GM10266 (cell line): ENCODE measurements at regions not wholly inside any gene's neighbourhood (a gene's known extent, or its start where the extent isn't known, plus 50 kb on each side); places are given as distances from the start of the nearest gene placed in this dataset.

Source experiments
- DNase-seq: peaks from one replicate; pipeline ENCODE4 v3.0.0; 2012; ENCODE audit errors: extremely low spot score
- TF ChIP-seq, protein P1 (sequence below): IDR thresholded peaks from 2 replicates; pipeline ENCODE4 v1.5.1; 2012; ENCODE audit warnings: mild to moderate bottlenecking, low read depth; ENCODE audit not compliant: control insufficient read depth, insufficient read depth; ENCODE audit errors: missing control alignments

DNA sequence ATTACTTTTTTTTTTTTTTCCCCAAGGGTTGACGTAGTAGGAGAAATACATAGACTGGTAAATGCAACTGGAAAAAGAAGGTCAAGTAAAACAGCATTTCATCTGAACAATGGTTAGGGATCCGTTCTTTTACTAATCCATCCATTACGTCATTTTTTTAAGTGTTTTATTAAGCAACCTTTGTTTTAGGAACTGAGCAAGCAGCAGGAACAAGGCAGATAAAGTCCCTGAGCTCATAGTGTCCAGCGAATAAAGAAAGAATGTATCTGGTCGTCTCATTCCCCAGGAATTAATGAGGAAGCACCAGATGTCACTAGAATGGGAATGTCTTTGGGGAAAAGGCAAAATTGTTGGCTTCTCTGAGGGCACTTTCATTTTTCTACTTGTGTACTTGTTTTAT is 842.4 kb downstream of the TDRD15 start:
- TF ChIP-seq, protein P1, sequence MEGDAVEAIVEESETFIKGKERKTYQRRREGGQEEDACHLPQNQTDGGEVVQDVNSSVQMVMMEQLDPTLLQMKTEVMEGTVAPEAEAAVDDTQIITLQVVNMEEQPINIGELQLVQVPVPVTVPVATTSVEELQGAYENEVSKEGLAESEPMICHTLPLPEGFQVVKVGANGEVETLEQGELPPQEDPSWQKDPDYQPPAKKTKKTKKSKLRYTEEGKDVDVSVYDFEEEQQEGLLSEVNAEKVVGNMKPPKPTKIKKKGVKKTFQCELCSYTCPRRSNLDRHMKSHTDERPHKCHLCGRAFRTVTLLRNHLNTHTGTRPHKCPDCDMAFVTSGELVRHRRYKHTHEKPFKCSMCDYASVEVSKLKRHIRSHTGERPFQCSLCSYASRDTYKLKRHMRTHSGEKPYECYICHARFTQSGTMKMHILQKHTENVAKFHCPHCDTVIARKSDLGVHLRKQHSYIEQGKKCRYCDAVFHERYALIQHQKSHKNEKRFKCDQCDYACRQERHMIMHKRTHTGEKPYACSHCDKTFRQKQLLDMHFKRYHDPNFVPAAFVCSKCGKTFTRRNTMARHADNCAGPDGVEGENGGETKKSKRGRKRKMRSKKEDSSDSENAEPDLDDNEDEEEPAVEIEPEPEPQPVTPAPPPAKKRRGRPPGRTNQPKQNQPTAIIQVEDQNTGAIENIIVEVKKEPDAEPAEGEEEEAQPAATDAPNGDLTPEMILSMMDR = no peak
- no peak for DNase-seq

GRCh38 chr2:21970971-21971370 is 847.2 kb downstream of the TDRD15 start:
- DNase-seq = no peak
- TF ChIP-seq, protein P1 = no peak

DNA sequence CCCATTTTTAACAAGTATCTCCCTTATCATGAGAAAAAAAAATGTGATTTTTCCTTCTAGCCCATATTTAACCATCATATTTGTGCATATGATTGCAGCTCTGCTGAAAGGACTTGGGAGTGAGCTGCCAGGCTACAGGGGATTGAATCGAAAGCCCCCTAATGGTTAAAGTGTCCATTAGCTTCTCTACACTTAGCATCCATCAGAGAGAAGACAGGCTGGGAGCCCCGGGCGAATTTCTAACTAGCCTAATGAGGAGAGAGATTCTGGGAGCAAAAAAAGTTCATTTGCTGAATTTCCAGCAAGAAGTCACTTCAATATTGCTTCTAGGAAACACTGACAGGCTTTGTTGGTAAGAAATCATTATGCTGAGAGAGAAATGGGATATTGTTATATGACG is 848.8 kb downstream of the TDRD15 start:
- DNase-seq = no peak
- TF ChIP-seq, protein P1 = no peak

- DNase-seq = no peak
- TF ChIP-seq, protein P1 = no peak
Measured at GRCh38 chr2:21981127-21981526, 857.4 kb downstream of the TDRD15 start.

- TF ChIP-seq, protein P1 = no peak
- no peak for DNase-seq
Measured at GRCh38 chr2:21993002-21993401, 869.2 kb downstream of the TDRD15 start.

DNA sequence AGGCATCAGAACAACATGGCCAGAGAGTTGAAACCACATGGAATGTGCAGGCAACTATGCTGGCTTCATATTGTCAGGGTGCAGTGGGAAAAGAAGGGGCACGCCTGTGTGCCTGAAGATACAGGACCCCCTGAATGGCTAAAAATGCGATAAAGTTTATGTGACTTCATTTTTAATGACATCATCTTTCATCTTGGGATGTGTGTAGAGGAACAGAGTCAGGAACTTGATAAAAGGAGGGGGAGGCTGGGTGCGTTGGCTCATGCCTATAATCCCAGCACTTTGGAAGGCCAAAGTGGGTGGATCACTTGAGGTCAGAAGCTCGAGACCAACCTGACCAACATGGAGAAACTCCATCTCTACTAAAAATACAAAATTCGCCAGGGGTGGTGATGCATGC is 872.6 kb downstream of the TDRD15 start:
- TF ChIP-seq, protein P1 = no peak

GRCh38 chr2:21999522-21999921 is 875.8 kb downstream of the TDRD15 start:
- TF ChIP-seq, protein P1 = no peak
- DNase-seq = no peak

More for the DNA sequence above, 872.6 kb downstream of the TDRD15 start:
- DNase-seq = no peak

DNA sequence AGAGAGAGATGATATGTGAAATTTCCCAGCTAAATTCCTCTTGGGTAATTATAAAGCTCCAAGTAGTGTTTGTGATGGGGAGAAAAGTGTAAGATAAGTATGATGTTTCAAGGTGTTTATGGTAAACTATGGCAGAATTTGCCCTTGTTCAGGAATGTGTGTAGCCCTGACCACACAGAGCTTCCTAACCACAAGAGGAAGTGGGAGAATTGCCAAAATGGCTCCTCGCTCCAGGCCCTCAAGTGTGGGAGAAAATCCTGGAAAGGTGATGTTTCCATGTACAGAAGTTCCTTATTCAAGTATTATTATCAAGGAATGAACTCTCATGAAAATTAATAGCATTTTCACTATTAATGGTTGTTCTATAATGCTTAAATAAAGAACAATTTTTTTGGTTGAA is 878.3 kb downstream of the TDRD15 start:
- TF ChIP-seq, protein P1 = no peak
- no peak for DNase-seq
